HG03045 (cell line): ENCODE measurements at regions not wholly inside any gene's neighbourhood (a gene's known extent, or its start where the extent isn't known, plus 50 kb on each side); places are given as distances from the start of the nearest gene placed in this dataset.

Experiments
- ATAC-seq: cut with Tn5 transposase; IDR thresholded peaks from one replicate; pipeline ENCODE4 v1.9.1; 2021; ENCODE audit warnings: mild to moderate bottlenecking, moderate library complexity; ENCODE audit not compliant: unreplicated experiment

DNA sequence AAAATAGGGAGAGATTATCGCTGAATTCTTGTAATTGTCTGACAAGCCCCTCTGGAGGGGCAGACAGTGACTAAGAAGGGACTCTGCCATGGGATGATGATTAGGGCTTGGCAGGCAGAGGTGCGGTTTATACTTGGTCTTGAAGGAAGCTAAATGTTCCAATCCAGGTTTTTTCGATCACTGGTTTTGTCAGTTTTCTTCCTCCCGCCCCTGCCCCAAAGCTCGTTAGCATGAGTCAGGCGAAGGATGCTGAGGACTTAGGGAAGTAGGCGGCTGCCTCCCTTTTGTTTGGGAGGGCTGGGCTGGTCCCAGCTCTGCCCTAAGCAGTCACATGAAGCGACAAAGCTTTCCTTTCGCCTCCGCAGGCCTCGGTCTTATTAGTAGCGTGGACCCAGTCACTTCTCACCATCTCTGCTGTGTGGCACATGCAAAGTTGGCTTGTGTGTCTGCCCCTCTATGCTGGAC is 314.2 kb downstream of the CDC5L start:
- no peak for ATAC-seq

DNA sequence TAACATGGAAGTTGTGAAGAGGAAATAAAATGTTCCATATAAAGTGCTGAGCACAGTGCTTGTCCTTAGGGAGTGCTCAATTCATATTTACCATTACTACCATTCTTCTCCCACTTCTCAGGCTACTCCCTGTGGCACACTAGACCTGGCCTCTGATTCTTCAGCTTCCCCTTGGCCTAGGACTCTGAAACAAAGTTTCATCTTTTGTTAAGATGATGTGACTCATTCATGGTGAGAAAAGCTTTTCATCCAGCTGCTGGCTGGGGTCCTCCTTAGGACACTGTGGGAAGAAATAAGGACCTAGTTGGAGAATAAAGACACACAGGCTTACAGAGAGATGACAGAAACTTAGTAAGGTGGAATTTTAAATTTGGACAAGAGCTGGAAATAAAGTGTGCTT is 314.8 kb downstream of the CDC5L start:
- ATAC-seq, result no peak

DNA sequence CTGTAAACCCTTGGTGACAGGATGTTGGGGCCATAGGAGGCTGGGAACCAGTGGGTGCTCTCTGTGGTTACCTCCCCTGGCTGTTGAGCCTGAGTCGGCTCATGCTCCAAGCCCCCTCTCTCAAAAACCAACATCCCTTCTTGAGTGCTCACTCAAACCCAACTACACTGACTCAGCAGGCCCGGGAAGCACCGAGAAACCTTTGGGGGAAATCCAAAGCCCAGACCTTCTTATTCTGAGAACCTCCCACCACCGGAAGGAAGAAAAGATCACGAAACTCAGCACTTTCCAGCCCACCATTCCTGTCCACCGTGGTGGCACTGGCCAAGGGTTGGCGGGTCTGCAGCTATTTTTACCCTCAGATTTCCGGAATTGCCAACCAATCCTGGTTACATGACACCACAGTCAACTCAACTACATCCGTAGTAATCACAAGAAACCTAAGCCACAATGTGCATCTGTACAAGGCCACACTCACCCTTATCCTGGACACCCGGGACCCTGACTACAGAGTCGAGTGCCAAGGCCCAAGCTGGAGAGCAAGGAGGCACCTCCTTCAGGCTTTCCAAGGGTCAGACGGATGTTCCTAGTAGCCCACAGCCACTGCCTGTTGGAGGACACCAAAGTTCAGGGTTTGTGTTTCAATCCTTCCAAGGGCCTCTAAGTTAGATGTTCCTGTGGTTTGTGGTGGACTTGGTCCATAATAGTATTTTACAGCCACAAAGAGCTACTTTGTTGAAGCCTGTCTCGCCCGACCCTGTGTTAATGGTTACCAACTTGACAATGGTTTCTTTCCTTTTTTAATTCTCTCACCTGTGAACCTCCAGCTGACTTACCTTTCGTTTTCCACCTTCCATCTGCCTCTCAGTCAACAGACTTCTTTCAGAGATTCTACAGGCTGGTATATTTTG is 317.0 kb downstream of the CDC5L start:
- peak; percentile 77 for ATAC-seq

DNA sequence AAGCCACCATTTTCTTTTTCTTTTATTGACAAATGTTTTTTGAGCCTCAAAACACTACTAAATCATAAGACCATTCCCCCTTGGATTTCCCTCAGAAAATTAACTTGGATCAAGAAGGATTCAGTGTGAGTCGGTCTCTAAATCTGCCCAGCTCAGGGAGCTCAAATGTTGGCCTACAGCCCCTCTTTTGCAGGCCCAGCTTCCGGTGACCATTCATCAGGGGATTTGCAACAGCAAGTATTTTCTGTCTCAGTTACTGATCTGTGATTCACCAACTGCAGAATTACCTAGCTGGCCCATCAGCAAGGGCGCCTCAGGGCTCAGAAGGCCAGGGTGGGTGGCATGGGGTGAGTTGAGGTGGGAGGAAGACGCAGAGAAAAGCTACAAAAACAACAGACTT is 318.1 kb downstream of the CDC5L start:
- no peak for ATAC-seq

DNA sequence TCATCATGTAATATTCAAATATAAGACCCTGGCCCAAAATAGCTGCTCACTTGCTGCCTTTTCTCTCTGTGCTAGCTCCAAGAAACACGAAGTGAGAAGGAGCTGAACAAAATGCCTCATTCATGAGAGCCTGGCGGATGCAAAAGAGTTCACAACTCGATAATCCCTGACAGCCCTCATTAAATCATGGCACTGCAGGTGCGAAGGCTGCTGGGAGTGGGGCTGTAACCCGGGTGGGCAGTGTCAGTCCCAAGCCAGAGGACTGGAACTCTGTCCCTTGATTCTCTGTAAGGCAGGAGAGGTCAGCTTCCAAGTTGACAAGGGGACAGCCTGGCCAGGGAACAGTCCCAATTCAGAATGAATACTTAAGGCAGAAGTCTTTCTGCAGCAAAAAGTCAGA is 318.5 kb downstream of the CDC5L start:
- ATAC-seq, result no peak

DNA sequence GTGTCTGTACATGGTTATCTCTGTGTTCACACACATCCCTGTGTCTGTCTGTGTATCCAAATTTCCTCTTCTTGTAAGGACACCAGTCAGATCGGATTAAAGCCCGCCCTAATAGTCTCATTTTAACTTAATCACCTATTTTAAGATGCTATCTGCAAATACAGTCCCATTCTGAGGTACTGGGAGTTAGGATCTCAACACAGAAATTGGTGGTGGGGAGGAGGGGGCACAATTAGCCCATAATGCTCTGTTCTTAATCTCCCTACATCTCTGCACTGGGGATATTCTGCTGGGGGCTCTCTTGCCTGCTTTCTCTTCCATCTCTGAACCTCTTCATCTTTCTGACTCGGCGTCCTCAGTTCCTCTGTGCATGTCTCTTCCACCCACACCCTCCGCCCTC is 320.7 kb downstream of the CDC5L start:
- no peak for ATAC-seq

DNA sequence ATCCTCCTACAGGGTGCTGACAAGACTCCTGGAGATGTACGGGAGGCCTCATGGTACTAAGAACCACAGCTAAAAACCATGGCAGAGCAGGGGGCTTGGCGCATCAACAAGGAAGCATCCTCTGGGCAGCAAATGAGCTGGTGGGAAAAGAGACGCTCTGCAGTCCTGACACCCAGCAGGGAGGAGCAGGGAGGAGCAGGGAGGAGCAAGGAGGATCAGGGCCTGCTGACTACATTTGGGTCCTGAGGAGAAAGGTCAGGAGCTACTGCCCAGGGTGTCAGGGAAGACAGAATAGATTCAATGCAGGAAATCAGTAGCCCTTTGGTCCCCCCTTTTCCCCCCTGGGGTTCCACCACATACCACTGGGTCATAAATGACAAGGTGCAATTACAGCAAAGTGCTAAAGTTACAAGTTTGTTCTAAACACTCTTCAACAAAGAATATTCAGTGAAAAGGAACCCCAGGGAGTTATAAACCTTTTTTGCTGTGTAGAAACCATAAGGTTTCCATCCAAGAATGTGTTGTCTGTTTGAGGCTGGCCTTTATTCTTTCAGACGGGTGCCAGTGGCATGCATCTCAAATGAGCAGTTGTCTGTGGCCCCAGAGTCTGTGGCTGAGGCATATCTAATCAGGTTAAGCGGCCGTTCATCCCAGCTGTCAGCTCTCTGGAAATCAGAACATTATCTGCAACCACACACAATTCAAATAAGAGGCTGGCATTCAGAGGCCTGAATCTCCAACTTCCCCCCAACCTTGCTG is 325.0 kb downstream of the CDC5L start:
- no peak for ATAC-seq

DNA sequence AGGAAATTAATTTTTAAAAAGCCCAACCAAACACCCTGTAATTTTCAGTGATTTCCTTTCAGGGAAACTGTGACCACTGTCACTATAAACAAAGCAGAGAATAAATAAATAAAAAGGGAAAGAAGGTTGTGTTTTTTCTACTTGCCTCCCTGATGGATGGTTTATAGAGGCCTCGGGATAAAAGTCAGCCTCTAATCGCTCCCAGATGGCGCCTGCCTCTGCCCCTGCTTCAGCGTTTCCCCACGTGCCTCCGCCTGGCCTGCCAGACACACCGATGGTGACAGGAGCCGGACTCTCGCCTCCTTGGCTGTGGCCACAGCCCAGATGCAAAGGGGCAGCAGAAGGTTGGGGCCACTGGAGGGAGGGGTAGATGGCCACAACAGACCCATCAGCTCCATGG is 327.7 kb downstream of the CDC5L start:
- ATAC-seq, result no peak

DNA sequence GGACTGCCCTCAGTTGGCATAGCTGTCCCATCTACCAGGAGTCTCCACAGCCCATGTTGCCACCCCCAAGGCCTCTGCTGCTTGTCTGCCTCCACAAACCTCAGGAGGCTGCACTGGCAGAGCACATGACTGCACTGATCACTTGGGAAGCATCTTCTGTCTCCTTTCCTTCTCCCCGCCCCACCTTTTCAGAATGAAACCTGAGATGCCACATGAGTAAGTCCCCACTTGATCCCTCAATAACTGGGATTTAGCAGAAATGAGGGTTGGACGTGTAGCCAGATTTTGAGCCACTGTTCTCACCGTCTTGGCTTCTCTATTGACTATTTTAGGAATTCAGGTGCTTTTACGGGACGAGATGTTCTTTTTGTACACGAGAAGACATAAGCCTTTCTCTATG is 328.4 kb downstream of the CDC5L start:
- no peak for ATAC-seq

DNA sequence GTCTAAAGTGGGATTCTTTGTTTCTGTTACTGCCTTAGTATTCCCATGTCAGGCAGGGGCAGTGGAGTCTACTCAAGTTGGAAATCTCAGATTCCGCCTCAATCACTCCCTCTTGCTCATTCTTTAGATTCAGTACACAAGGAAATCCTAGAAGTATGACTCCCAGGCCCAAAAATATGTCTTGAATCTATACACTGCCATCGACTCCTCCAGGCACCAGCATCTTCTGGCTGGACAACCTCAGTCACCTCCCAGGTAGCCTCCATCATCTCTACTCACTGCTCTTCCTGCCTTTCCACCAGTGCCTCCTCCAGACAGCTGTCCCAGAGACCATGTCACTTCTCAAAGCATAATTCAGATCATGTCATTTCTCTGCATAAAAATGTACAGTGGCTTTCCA is 329.9 kb downstream of the CDC5L start:
- ATAC-seq, result no peak

DNA sequence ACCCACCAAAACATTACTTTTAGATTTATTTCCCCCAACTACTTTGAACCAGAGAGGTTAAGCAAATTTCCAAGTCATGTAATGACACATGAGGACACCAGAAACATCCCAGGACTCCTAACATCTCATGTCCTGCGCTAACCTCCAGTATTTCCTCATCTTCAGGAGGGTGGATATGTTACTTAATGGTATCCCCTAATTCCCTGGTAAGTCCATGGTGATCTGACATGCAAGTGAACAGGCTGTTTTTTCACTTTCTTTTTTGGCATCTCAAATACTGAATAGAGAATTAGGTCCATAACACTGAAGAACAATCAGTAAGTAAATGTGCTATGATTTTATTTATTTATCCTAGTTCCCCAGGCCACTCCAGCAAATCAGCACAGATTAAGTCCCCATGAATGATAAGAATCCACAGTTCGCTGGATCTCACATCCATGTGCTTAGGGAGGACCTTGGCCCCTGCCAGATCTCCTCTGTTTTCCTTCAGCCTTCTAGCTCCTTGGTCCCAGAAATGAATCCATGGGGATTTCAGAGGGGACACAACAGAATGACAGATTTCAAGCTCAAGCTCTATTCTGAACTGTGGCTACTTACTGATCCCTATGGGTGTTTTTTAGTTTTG is 334.6 kb downstream of the CDC5L start:
- no peak for ATAC-seq

DNA sequence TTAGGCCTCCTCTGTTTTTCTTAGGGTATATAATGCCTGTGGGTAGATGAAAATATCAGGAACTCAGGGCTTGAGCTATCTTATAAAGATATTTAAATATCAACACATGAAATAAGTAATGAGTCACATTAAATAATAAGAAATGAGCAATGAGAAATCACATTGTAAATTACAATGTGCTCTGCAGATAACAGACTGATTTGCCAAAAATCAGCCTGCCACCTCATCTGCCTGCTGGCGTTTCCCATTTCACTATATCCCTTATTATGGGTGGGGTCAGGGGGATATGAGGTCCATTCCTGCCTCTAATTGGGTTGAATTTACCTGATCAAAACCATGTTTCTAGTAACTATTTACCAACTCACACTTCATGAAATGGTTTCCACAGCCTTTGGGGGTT is 335.2 kb downstream of the CDC5L start:
- no peak for ATAC-seq

DNA sequence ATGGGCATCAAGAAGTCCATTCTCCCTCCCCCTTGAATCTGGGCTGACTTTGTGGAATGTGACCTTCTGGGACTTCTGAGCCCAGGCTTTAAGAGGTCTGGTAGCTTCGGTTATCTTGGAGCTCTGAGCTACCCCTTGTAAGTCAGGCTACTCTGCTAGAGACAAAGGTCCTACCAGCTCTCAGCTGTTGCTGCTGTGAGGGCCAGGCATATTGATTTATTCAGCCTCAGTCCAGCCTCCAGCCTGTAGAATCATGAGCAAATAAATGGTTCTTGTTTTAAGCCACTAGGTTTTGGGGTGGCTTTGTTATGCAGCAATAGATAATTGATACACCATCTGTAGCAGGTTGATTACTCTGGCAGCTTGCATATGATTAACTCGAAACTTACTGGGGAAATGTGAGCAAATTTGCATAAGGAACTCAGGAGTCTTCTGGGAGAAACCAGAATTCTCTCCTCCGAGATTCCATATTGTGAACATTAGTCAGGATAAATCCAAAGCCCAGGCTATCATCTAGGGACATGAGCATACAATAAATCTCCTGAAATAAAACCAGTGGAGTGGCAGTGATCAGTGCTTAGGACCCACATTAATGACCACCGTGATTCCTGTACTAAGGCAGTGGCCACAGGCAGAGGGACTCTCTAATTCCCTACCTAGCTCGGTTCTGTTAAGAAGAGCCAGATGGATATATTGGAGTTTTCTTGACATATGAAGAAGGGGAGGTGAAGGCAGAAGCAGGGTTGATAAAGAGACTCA is 336.1 kb downstream of the CDC5L start:
- ATAC-seq, result no peak

DNA sequence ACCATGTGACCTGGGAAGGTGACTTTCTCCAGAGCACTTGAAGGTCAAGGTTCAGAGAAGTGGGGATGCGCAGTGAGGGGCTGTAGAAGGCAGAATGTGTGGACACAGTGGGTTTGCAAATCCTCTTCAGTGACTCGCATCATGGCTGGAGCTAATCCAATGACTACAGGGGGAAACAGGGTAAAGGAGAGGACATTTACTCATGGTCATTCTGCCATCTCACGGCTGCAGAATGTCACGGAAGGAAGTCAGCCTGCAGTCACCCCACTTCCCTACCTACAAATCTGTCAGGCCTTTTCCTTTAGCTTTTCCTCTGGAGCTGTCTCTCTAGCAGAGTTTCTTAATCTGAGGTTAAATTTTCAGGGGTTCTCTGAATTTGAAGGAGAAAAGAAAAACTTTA is 337.6 kb downstream of the CDC5L start:
- no peak for ATAC-seq

DNA sequence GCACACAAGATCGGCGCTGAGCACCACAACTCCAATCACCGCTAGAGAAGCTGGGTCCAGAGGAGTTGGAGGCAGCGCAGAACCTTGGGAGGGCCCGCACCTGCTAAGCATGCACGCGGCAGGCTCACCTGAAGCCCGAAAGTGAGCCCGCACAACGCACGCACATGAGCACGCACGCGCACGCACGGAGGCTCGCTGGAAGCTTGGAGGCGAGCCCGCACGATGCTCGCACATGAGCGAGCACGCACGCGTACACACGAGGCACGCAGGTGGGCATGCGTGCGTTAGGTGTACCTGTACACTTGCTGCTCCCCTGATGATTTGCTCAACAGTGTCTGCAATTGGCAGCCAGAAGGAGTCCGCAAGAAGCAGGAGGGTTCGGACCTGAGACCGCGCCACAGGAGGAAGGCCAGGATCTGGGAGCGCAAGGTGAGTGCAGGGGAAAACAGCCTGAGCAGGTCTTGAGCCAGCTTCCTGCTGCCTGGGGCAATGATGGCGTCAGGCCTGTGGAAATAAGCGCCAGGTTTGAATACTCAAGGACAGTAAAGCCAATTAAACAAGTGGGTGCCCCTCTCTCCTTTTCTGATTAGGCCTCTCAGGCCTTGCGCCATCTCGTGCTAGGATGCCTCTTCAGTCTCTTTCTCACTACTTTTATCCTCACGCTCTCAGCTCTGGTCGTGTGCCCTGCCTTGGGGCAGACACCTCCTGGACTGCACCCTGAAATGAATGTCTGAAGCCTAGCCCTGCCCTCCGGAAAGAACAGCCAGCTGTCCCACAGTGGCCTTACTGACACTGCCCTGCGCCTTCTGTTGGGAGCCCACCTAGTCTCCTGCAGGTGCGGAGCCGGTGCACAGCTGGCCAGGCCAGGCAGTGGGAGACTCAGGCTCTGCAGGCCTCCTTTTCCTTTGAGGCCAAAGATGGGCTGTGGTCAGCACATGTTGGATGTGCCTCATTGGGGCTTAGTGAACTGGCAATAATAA is 340.4 kb downstream of the CDC5L start:
- ATAC-seq, result no peak

DNA sequence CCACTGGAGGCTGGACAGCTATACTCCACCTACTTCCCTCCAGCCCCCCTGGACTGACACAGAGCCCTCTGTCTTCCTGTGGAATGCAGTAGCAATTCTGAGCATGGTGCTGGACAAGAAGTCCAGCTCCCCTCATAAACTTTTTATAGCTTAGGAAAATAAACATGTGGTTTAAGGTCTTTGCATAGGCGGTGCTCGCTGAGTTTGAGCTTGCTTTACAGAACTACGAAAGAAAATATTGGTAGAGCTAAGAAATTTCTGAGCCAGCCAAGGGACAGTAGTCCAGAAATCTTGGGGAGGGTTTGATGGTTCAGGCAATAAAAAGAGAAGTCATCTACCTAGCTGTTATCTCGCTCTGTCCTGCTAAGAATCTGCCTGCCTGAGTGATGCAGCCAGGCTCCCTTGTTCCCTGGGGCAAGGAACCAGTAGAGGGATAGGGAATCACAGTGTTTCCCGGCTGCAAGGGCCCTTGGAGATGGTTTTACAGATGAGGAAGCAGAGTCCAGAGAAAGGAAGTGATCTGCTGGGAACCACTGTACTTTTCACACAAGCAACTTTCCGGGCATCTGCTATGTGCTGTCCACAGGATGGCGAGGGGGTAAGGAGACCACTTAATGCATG is 343.4 kb downstream of the CDC5L start:
- ATAC-seq, result no peak

DNA sequence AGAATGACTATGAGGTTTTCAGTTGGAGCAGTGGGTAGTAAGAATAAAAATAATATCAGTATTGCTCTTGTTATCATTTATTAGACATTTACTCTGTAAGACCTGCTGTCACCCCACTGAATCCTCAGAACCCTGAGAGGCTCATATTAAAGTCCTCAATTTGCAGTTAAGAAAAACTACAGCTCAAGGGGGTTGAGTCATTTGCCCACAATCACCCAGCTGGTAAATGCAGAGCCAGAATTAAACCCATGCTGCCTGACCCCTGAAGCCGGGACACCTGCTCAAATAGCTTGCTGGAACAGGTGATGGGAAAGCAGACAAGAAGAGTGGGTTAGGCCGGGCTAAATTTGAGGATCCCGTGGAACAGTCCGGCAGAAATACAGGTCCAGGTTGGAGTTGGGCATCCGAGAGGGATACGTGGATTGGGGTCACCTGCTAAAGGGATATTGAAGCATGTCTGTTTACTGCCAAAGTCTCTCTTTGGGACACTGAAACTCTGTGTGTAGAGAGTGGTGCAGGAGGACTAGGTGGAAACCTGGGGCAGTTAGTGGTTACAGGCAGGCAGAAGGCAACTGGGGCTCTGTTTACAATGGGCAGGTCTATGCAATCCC is 344.1 kb downstream of the CDC5L start:
- no peak for ATAC-seq

DNA sequence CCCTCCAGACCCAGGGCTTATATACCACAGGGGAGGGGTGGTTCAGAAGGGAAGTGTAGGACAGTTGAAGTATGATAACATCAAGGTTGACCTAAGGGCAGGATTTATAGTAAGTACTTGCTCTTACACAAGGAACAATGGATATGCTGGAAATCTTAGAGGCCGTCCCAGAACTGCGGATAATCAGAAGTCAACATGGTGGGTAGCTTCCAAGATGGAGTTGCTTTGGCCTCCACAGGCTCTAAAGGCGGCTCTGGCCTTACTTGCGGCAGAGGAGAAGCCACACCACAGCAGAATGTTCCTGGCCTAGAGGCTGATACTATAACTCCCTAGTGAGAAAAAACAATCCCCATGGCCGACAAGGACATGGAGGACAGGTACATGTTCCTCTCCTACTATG is 344.7 kb downstream of the CDC5L start:
- no peak for ATAC-seq

DNA sequence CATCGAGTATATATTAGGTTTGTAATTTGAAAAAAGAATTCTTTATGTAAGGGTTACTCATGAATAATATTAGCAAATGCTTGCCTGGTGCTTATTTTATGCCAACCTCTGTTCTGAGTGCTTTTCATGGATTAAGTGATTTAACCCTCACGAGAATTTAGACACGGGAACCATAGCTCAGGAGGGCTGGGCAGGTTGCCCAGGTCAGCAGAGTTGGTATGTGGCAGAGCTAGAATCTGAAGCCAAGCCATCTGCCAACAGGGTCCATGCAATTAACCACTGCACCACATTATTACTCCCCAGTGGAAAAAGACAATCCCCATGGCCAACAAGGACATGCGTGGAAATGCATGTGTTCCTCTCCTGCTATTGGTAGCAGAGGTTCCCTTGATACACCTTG is 345.6 kb downstream of the CDC5L start:
- ATAC-seq, result no peak
